Duodenal mucosa (tissue), 2 donors: ENCODE measurements at regions not wholly inside any gene's neighbourhood (a gene's known extent, or its start where the extent isn't known, plus 50 kb on each side); places are given as distances from the start of the nearest gene placed in this dataset.

Source experiments
- H3K27ac ChIP-seq: one replicate; pipeline ENCODE4 v1.7.0; 2013; ENCODE audit warnings: low read depth, low read length
- H3K27me3 ChIP-seq, 2 donors: one replicate each; pipeline ENCODE4 v1.7.0; 2013; ENCODE audit warnings: low read length in 2 of 2, control low read depth in 1 of 2; ENCODE audit not compliant: insufficient read depth in 2 of 2, control insufficient read depth in 1 of 2
- H3K36me3 ChIP-seq, 2 donors: one replicate each; pipeline ENCODE4 v1.7.0; 2013; ENCODE audit warnings: low read length in 2 of 2, control low read depth in 1 of 2; ENCODE audit not compliant: insufficient read depth in 2 of 2, control insufficient read depth in 1 of 2
- H3K4me1 ChIP-seq, 2 donors: one replicate each; pipeline ENCODE4 v1.7.0; 2013; ENCODE audit warnings: low read length in 2 of 2, control low read depth in 1 of 2; ENCODE audit not compliant: insufficient read depth in 2 of 2, control insufficient read depth in 1 of 2
- H3K4me3 ChIP-seq, 2 donors: one replicate each; pipeline ENCODE4 v1.7.0; 2013; ENCODE audit warnings: low read length in 2 of 2, low read depth in 1 of 2
- H3K9ac ChIP-seq, 2 donors: one replicate each; pipeline ENCODE4 v1.7.0; 2013; ENCODE audit warnings: low read length in 2 of 2, low read depth in 1 of 2
- H3K9me3 ChIP-seq, 2 donors: one replicate each; pipeline ENCODE4 v1.7.0; 2013; ENCODE audit warnings: low read length in 2 of 2, control low read depth in 1 of 2; ENCODE audit not compliant: control insufficient read depth in 1 of 2

GRCh38 chr16:72285324-72285723 is 113.4 kb upstream of the PMFBP1 start:
- Histone ChIP-seq H3K27ac (no peak overlapping the region), H3K27me3 (no peaks in the 10 kb centered on the region), H3K4me1 (no peaks in the 10 kb centered on the region), H3K36me3 (no peaks in the 10 kb centered on the region), H3K9ac (no peak overlapping the region), H3K9me3 (no peaks in the 10 kb centered on the region), H3K4me3 (no peak overlapping the region)

- Histone ChIP-seq H3K36me3 (no peaks in the 10 kb centered on the region), H3K9me3 (no peaks in the 10 kb centered on the region), H3K27ac (no peak overlapping the region), H3K9ac (no peak overlapping the region), H3K4me1 (no peaks in the 10 kb centered on the region), H3K4me3 (no peak overlapping the region), H3K27me3 (no peaks in the 10 kb centered on the region)
These were observed 112.3 kb upstream of the PMFBP1 start for GRCh38 chr16:72284042-72284789.

- Histone ChIP-seq H3K36me3 (no peaks in the 10 kb centered on the region), H3K4me3 (no peak overlapping the region), H3K9ac (no peak overlapping the region), H3K9me3 (no peaks in the 10 kb centered on the region), H3K27ac (no peak overlapping the region), H3K4me1 (no peaks in the 10 kb centered on the region), H3K27me3 (no peaks in the 10 kb centered on the region)
These were observed 110.4 kb upstream of the PMFBP1 start for GRCh38 chr16:72282362-72282761.

GRCh38 chr16:72278301-72278700 is 106.3 kb upstream of the PMFBP1 start:
- H3K27me3 ChIP-seq = no peaks in the 10 kb centered on the region
- no peaks in the 10 kb centered on the region for H3K9me3 ChIP-seq
- no peak overlapping the region for H3K9ac ChIP-seq
- no peak overlapping the region for H3K27ac ChIP-seq
- no peak overlapping the region for H3K4me3 ChIP-seq
- H3K36me3 ChIP-seq = no peaks in the 10 kb centered on the region
- H3K4me1 ChIP-seq = no peaks in the 10 kb centered on the region

- Histone ChIP-seq H3K27ac (no peak overlapping the region), H3K9me3 (no peaks in the 10 kb centered on the region), H3K4me3 (no peak overlapping the region), H3K4me1 (no peaks in the 10 kb centered on the region), H3K27me3 (no peaks in the 10 kb centered on the region), H3K36me3 (no peaks in the 10 kb centered on the region), H3K9ac (no peak overlapping the region)
These were observed 105.8 kb upstream of the PMFBP1 start for GRCh38 chr16:72277749-72278148.

- H3K4me3 ChIP-seq = no peak overlapping the region
- no peak overlapping the region for H3K27ac ChIP-seq
- no peaks in the 10 kb centered on the region for H3K36me3 ChIP-seq
- no peak overlapping the region for H3K9ac ChIP-seq
- peaks cover 0 to 12% of the 10 kb centered on the region in 2 donors for H3K4me1 ChIP-seq
- H3K9me3 ChIP-seq = no peaks in the 10 kb centered on the region
- no peaks in the 10 kb centered on the region for H3K27me3 ChIP-seq
These were observed 99.8 kb upstream of the PMFBP1 start for GRCh38 chr16:72271699-72272240.

GRCh38 chr16:72270531-72270930 is 98.6 kb upstream of the PMFBP1 start:
- Histone ChIP-seq H3K27ac (no peak overlapping the region), H3K36me3 (no peaks in the 10 kb centered on the region), H3K27me3 (no peaks in the 10 kb centered on the region), H3K9me3 (no peaks in the 10 kb centered on the region), H3K4me3 (no peak overlapping the region), H3K9ac (no peak overlapping the region), H3K4me1 (peaks cover 0 to 12% of the 10 kb centered on the region in 2 donors)

- Histone ChIP-seq H3K36me3 (no peaks in the 10 kb centered on the region), H3K9ac (no peak overlapping the region), H3K4me1 (peaks cover 0 to 12% of the 10 kb centered on the region in 2 donors), H3K4me3 (no peak overlapping the region), H3K27me3 (no peaks in the 10 kb centered on the region), H3K27ac (no peak overlapping the region), H3K9me3 (no peaks in the 10 kb centered on the region)
These were observed 94.9 kb upstream of the PMFBP1 start for GRCh38 chr16:72266836-72267235.

GRCh38 chr16:72264771-72265170 is 92.8 kb upstream of the PMFBP1 start:
- no peaks in the 10 kb centered on the region for H3K9me3 ChIP-seq
- no peaks in the 10 kb centered on the region for H3K36me3 ChIP-seq
- H3K27me3 ChIP-seq = no peaks in the 10 kb centered on the region
- H3K9ac ChIP-seq = no peak overlapping the region
- no peak overlapping the region for H3K4me3 ChIP-seq
- no peak overlapping the region for H3K27ac ChIP-seq
- H3K4me1 ChIP-seq = peaks cover 0 to under 1% of the 10 kb centered on the region in 2 donors

- H3K27ac ChIP-seq = no peak overlapping the region
These were observed 90.8 kb upstream of the PMFBP1 start for GRCh38 chr16:72262711-72263110.

More at GRCh38 chr16:72262711-72263110, 90.8 kb upstream of the PMFBP1 start:
- H3K27me3 ChIP-seq = no peaks in the 10 kb centered on the region
- no peak overlapping the region for H3K4me3 ChIP-seq
- no peaks in the 10 kb centered on the region for H3K9me3 ChIP-seq
- no peaks in the 10 kb centered on the region for H3K36me3 ChIP-seq
- H3K9ac ChIP-seq = no peak overlapping the region
- no peaks in the 10 kb centered on the region for H3K4me1 ChIP-seq
